C1 segment of cervical spinal cord (tissue), 14 donors: ENCODE measurements at regions not wholly inside any gene's neighbourhood (a gene's known extent, or its start where the extent isn't known, plus 50 kb on each side); places are given as distances from the start of the nearest gene placed in this dataset.
"Not testable (repeated sequence)": the region's sequence is repeated elsewhere in the genome, so short reads cannot be mapped to it uniquely, and the experiment has no call there.

Experiments
- DNase-seq, 14 donors: peaks; one replicate each; lab custom pipeline; 2025; lab: John Stamatoyannopoulos, UW

- no peak for DNase-seq
Observed at GRCh38 chr2:234898534-234899053, 53.2 kb upstream of the SH3BP4 start.

- not testable (repeated sequence) for DNase-seq
Observed at GRCh38 chr2:234888442-234888841, 63.4 kb upstream of the SH3BP4 start.

GRCh38 chr2:234887195-234887594, 64.6 kb upstream of the SH3BP4 start:
- no peak for DNase-seq

GRCh38 chr2:234885886-234886285, 65.9 kb upstream of the SH3BP4 start:
- DNase-seq, result no peak

GRCh38 chr2:234885118-234885517, 66.7 kb upstream of the SH3BP4 start:
- DNase-seq, result no peak

GRCh38 chr2:234884591-234884990, 67.2 kb upstream of the SH3BP4 start:
- DNase-seq, result no peak

GRCh38 chr2:234881413-234882241, 70.2 kb upstream of the SH3BP4 start:
- peak in 11 of 14 donors; percentile 50 to 90 (median 78) for DNase-seq

- DNase-seq, result no peak
Observed at GRCh38 chr2:234880551-234881211, 71.1 kb upstream of the SH3BP4 start.

GRCh38 chr2:234879671-234880455, 72.0 kb upstream of the SH3BP4 start:
- DNase-seq, result no peak

GRCh38 chr2:234876621-234877020, 75.2 kb upstream of the SH3BP4 start:
- DNase-seq, result not testable (repeated sequence)

GRCh38 chr2:234874347-234875046, 77.3 kb upstream of the SH3BP4 start:
- DNase-seq, result no peak

- no peak for DNase-seq
Observed at GRCh38 chr2:234873828-234874173, 78.0 kb upstream of the SH3BP4 start.

- no peak for DNase-seq
Observed at GRCh38 chr2:234873103-234873827, 78.6 kb upstream of the SH3BP4 start.

GRCh38 chr2:234869969-234870368, 81.8 kb upstream of the SH3BP4 start:
- DNase-seq, result no peak

GRCh38 chr2:234869164-234869563, 82.7 kb upstream of the SH3BP4 start:
- no peak for DNase-seq

- DNase-seq, result no peak
Observed at GRCh38 chr2:234867882-234868285, 83.9 kb upstream of the SH3BP4 start.

GRCh38 chr2:234865586-234865985, 86.2 kb upstream of the SH3BP4 start:
- DNase-seq, result no peak

- no peak for DNase-seq
Observed at GRCh38 chr2:234865040-234865439, 86.8 kb upstream of the SH3BP4 start.

GRCh38 chr2:234864506-234864905, 87.3 kb upstream of the SH3BP4 start:
- no peak for DNase-seq

GRCh38 chr2:234863043-234863934, 88.5 kb upstream of the SH3BP4 start:
- peak in 10 of 14 donors; percentile 7 to 61 (median 24) for DNase-seq
